Suppressor macrophage treated with lipopolysaccharide for 4 hours (primary cell): ENCODE measurements at regions not wholly inside any gene's neighbourhood (a gene's known extent, or its start where the extent isn't known, plus 50 kb on each side); places are given as distances from the start of the nearest gene placed in this dataset.
"Not testable (repeated sequence)": the region's sequence is repeated elsewhere in the genome, so short reads cannot be mapped to it uniquely, and the experiment has no call there.

Source experiments
- DNase-seq: peaks from one replicate; pipeline ENCODE4 v3.0.0-alpha.2; 2020

GRCh38 chr2:87360927-87361326, 339.3 kb upstream of the PLGLB1 start:
- not testable (repeated sequence) for DNase-seq

DNA sequence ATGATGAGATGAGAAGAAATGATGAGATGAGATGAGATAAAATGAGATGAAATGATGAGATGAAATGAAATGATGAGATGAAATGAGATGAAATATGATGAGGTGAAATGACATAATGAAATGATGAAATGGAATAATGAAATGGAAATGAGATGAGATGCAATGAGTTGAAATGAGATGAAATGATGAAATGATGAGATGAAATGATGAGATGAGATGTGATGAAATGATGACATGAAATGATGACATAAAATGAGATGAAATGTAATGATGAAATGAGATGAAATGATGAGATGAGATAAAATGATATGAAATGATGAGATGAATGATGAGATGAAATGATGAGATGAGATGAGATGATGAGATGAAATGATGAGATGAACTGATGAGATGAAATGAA, 340.2 kb upstream of the PLGLB1 start:
- not testable (repeated sequence) for DNase-seq

GRCh38 chr2:87364379-87364778, 342.7 kb upstream of the PLGLB1 start:
- DNase-seq: not testable (repeated sequence)

DNA sequence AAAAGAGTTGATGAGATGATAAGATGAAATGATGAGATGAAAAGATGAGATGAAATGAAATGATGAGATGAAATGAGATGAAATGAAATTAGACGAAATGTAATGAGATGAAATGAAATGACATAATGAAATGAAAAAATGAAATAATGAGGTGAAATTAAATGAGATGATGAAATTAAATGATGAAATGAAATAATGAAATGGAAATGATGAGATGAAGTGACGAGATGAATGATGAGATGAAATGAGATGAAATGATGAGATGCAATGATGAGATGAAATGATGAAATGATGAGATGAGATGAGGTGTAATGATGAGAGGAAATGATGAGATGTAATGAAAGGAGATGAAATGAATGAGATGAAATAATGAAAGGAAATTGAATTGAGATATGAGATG, 343.4 kb upstream of the PLGLB1 start:
- DNase-seq: not testable (repeated sequence)

DNA sequence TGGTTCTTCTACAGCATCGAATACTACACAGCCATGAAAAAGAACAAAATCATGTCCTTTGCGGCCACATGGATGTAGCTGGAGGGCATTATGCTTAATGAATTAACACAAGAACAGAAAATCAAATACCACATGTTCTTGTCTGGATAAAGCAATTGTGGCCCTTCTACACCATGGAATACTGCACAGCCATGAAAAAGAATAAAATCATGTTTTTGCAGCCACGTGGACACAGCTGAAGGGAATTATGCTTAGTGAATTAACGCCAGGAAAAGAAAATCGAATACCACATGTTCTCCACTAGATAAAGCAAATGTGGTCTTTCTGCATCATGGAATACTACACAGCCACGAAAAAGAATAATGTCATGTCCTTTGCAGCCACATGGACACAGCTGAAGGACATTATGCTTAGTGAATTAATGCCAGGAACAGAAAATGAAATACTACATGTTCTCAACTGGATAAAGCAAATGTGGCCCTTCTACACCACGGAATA, 361.8 kb upstream of the PLGLB2 start:
- not testable (repeated sequence) for DNase-seq

- DNase-seq: not testable (repeated sequence)
Observed at GRCh38 chr2:87395784-87396183, 352.1 kb upstream of the PLGLB2 start.

DNA sequence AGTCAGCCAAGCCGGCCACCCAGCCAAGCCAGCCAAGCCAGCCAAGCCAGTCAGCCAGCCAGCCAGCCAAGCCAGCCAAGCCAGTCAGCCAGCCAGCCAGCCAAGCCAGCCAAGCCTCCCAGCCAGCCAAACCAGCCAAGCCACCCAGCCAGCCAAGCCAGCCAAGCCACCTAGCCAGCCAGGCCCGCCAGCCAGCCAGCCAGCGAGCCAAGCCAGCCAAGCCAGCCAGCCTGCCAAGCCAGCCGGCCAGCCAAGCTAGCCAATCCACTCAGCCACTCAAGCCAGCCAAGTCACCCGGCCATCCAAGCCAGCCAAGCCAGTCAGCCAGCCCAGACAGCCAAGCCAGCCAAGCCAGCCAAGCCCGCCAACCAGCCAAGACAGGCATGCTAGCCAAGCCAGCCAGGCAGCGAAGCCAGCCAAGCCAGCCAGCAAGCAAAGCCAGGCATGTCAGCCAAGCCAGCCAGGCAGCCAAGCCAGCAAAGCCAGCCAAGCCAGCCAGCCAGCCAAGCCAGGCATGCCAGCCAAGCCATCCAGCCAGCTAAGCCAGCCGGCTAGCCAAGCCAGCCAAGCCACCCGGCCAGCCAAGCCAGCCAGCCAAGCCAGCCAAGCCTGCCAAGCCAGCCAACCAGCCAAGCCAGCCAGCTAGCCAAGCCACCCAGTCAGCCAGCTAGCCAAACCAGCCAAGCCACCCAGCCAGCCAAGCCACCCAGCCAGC, 351.2 kb upstream of the PLGLB2 start:
- not testable (repeated sequence) for DNase-seq

DNA sequence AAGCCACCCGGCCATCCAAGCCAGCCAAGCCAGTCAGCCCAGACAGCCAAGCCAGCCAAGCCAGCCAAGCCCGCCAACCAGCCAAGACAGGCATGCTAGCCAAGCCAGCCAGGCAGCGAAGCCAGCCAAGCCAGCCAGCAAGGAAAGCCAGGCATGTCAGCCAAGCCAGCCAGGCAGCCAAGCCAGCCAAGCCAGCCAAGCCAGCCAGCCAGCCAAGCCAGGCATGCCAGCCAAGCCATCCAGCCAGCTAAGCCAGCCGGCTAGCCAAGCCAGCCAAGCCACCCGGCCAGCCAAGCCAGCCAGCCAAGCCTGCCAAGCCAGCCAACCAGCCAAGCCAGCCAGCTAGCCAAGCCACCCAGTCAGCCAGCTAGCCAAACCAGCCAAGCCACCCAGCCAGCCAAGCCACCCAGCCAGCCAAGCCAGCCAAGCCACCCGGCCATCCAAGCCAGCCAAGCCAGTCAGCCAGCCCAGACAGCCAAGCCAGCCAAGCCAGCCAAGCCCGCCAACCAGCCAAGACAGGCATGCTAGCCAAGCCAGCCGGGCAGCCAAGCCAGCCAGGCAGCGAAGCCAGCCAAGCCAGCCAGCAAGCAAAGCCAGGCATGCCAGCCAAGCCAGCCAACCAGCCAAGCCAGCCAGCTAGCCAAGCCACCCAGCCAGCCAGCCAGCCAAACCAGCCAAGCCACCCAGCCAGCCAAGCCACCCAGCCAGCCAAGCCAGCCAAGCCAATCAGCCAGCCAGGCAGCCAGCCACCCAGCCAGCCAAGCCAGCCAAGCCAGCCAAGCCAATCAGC, 350.4 kb upstream of the PLGLB2 start:
- DNase-seq: not testable (repeated sequence)

- not testable (repeated sequence) for DNase-seq
Observed at GRCh38 chr2:87398567-87399305, 349.2 kb upstream of the PLGLB2 start.

DNA sequence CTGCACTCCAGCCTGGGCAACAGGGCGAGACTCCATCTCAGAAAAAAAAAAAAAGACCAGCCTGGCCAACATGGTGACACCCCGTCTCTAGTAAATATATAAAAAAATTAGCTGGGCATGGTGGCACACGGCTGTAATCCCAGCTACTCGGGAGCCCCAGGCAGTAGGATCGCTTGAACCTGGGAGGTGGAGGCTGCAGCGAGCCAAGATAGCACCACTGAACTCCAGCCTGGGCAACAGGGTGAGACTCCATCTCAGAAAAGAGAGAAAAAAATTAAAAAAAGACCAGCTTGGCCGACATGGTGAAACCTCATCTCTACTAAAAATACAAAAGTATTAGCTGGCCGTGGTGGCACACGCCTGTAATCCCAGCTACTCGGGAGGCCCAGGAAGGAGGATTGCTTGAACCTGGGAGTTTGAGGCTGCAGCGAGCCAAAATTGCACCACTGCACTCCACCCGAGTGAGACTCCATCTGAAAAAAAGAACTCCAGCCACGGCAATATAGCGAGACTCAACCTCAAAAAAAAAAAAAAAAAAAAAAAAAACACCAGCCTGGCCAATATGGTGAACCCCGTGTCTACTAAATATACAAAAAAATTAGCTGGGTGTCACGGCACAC, 346.1 kb upstream of the PLGLB2 start:
- DNase-seq: no peak

DNA sequence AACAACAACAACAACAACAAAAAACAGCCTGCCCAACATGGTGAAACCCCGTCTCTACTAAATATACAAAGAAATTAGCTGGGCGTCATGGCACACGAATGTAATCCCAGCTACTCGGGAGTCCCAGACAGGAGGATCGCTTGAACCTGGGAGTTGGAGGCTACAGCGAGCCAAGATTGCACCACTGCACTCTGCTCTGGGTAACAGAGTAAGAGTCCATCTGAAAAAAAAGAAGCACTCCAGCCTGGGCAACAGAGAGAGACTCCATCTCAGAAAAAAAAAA, 344.1 kb upstream of the PLGLB2 start:
- no peak for DNase-seq

- not testable (repeated sequence) for DNase-seq
Observed at GRCh38 chr2:87404411-87405255, 343.3 kb upstream of the PLGLB2 start.

GRCh38 chr2:87405531-87406216, 342.2 kb upstream of the PLGLB2 start:
- not testable (repeated sequence) for DNase-seq

DNA sequence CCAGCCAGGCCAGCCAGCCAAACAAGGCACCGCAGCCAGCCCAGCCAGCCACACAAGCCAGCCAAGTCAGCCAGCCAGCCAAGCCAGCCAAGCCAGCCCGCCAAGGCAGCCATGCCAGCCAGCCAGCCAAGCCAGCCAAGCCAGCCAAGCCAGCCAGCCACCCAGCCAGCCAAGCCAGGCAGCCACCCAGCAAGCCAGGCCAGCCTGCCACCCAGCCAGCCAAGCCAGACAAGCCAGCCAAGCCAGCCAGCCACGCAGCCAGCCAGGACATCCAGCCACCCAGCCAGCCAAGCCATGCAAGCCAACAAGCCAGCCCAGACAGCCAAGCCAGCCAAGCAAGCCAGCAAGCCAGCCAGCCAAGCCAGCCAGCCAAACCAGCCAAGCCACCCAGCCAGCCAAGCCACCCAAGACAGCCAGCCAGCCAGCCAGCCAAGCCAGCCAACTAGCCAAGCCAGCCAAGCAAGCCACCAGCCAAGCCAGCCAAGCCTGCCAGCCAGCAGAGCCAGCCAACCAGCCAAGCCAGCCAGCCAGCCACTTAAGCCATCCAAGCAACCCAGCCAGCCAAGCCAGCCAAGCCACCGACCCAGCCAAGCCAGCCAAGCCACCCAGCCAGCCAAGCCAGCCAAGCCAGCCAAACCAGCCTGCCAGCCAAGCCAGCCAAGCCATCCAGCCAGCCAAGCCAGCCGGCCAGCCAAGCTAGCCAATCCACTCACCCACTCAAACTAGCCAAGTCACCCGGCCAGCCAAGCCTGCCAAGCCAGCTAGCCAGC, 341.3 kb upstream of the PLGLB2 start:
- not testable (repeated sequence) for DNase-seq

DNA sequence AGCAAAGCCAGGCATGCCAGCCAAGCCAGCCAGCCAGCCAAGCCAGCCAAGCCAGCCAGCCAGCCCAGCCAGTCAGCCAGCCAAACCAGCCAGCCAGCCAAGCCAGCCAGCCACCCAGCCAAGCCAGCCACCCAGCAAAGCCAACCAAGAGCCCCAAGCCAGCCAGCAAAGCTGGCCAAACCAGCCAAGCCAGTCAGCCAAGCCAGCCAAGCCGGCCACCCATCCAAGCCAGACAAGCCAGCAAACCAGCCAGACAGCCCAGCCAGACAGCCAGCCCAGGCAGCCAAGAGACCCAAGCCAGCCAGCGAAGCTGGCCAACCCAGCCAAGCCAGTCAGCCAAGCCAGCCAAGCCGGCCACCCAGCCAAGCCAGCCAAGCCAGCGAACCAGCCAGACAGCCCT, 338.3 kb upstream of the PLGLB2 start:
- DNase-seq: not testable (repeated sequence)

DNA sequence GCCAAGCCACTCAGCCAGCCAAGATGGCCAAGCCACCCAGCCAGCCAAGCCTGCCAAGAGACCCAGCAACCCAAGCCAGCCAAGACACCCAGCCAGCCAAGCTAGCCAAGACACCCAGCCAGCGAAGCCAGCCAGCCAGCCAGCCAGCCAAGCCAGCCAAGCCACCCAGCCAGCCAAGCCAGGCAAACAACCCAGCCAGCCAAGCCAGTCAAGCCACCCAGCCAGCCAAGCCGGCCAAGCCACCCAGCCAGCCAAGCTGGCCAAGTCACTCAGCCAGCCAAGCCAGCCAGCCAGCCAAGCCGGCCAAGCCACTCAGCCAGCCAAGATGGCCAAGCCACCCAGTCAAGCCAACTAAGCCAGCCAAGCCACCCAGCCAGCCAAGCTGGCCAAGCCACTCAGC, 337.5 kb upstream of the PLGLB2 start:
- DNase-seq: not testable (repeated sequence)

- not testable (repeated sequence) for DNase-seq
Observed at GRCh38 chr2:87412036-87412820, 335.7 kb upstream of the PLGLB2 start.

DNA sequence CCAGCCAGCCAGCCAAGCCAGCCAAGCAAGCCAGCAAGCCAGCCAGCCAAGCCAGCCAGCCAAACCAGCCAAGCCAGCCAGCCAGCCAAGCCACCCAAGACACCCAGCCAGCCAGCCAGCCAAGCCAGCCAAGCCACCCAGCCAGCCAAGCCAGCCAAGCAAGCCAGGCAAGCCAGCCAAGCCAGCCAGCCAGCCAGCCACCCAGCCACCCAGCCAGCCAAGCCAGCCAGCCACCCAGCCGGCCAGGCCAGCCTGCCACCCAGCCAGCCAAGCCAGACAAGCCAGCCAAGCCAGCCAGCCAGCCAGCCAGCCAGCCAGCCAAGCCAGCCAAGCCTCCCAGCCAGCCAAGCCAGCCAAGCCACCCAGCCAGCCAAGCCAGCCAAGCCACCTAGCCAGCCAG, 333.6 kb upstream of the PLGLB2 start:
- not testable (repeated sequence) for DNase-seq

- DNase-seq: not testable (repeated sequence)
Observed at GRCh38 chr2:87414795-87415570, 332.9 kb upstream of the PLGLB2 start.
